GM23248 (cell line): ENCODE measurements at regions not wholly inside any gene's neighbourhood (a gene's known extent, or its start where the extent isn't known, plus 50 kb on each side); places are given as distances from the start of the nearest gene placed in this dataset.
A peak's percentile ranks its signal among the peaks of the same experiment; 100 is the strongest.

Experiments used
- DNase-seq: peaks from one replicate; pipeline ENCODE4 v3.0.0-alpha.2; 2015
- H2AFZ ChIP-seq: fragments of 200-600 bp; sonication (generic); 2 replicates; pipeline ENCODE4 v1.6.1; 2016; ENCODE audit warnings: antibody characterized with exemption
- H3F3A ChIP-seq: fragments of 200-600 bp; sonication (generic); 2 replicates; pipeline ENCODE4 v1.6.1; 2016; ENCODE audit warnings: mild to moderate bottlenecking, antibody characterized with exemption, mixed run types; ENCODE audit not compliant: insufficient read depth
- H3K27ac ChIP-seq: fragments of 200-600 bp; sonication (generic); 2 replicates; pipeline ENCODE4 v1.5.1; 2016; ENCODE audit warnings: mild to moderate bottlenecking
- H3K27me3 ChIP-seq: fragments of 200-600 bp; sonication (generic); replicated peaks from 2 replicates; pipeline ENCODE4 v1.6.1; 2016; ENCODE audit warnings: mild to moderate bottlenecking; ENCODE audit not compliant: insufficient read depth
- H3K36me3 ChIP-seq: fragments of 200-600 bp; sonication (generic); 2 replicates; pipeline ENCODE4 v1.6.1; 2016; ENCODE audit warnings: low read depth, mild to moderate bottlenecking
- H3K4me1 ChIP-seq: fragments of 200-600 bp; sonication (generic); 2 replicates; pipeline ENCODE4 v1.6.1; 2016; ENCODE audit warnings: mild to moderate bottlenecking; ENCODE audit not compliant: insufficient read depth
- H3K4me2 ChIP-seq: fragments of 200-600 bp; sonication (generic); one replicate; pipeline ENCODE4 v1.6.1; 2016; ENCODE audit warnings: mild to moderate bottlenecking; ENCODE audit not compliant: unreplicated experiment
- H3K4me3 ChIP-seq: fragments of 200-600 bp; sonication (generic); 2 replicates; pipeline ENCODE4 v1.5.1; 2016; ENCODE audit warnings: mild to moderate bottlenecking
- H3K79me2 ChIP-seq: fragments of 200-600 bp; sonication (generic); 2 replicates; pipeline ENCODE4 v1.6.1; 2016; ENCODE audit warnings: mild to moderate bottlenecking; ENCODE audit not compliant: insufficient read depth
- H3K9ac ChIP-seq: fragments of 200-600 bp; sonication (generic); 2 replicates; pipeline ENCODE4 v1.6.1; 2016; ENCODE audit warnings: mild to moderate bottlenecking
- H3K9me2 ChIP-seq: fragments of 200-600 bp; sonication (generic); 2 replicates; pipeline ENCODE4 v1.6.1; 2016; ENCODE audit warnings: mixed run types, mild to moderate bottlenecking, moderate library complexity; ENCODE audit not compliant: insufficient read depth
- H3K9me3 ChIP-seq: fragments of 200-600 bp; sonication (generic); one replicate; pipeline ENCODE4 v1.6.1; 2017; ENCODE audit warnings: low read depth
- H4K20me1 ChIP-seq: fragments of 200-600 bp; sonication (generic); 2 replicates; pipeline ENCODE4 v1.6.0; 2016; ENCODE audit not compliant: insufficient read depth
- EZH2 ChIP-seq: fragments of 200-600 bp; sonication (generic); IDR thresholded peaks from 2 replicates; pipeline ENCODE4 v1.6.1; 2018; ENCODE audit warnings: antibody characterized with exemption, mild to moderate bottlenecking; ENCODE audit not compliant: insufficient read depth, poor library complexity, severe bottlenecking
- EZH2phosphoT487 ChIP-seq: fragments of 200-600 bp; sonication (generic); IDR thresholded peaks from 2 replicates; pipeline ENCODE4 v1.6.1; 2018; ENCODE audit warnings: antibody characterized with exemption, moderate library complexity, mild to moderate bottlenecking, low read depth; ENCODE audit not compliant: insufficient read depth
- WGBS, 2 experiments: methylation state at CpG; one replicate each; pipeline ENCODE4 v1.1.6; 2015 to 2017; ENCODE audit warnings: low lambda C conversion rate in 2 of 2, low coverage in 1 of 2; ENCODE audit errors: missing lambda C conversion rate in 2 of 2; 5-methylcytosine and 5-hydroxymethylcytosine counted together
- in situ Hi-C: fragments of 300-500 bp; cut with MboI; formaldehyde crosslinking; loops from 2 replicates; pipeline ENCODE4 v1.15.0; 2020

DNA sequence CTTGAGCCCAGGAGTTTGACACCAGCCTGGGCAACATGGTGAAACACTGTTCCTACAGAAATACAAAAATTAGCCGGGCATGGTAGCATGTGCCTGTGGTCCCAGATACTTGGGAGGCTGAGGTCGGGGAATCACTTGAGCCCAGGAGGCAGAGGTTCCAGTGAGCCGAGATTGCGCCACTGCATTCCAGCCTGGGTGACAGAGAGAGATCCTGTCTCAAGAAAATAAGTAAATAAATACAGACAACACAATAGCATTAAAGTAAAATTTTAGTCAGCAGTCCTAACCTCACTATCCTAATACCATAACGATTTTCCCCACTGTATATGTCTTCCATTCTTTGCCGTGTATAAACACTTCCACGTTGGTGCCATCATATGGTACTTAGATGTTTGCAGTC lies 83.0 kb upstream of the MBOAT2 start:
- Histone ChIP-seq H3K9me3 (no peaks in the 10 kb centered on the region), H3K27me3 (no peaks in the 10 kb centered on the region), H3K4me2 (peak overlapping the region; percentile 71), H3F3A (peaks cover 26% of the 10 kb centered on the region), H3K4me1 (peaks cover 37% of the 10 kb centered on the region), H3K9me2 (no peaks in the 10 kb centered on the region), H2AFZ (peak overlapping the region; percentile 70), H3K4me3 (peak overlapping the region; percentile 49), H3K9ac (peak overlapping the region; percentile 43; the same call in 1 of the 2 replicates), H3K79me2 (no peaks in the 10 kb centered on the region), H4K20me1 (no peaks in the 10 kb centered on the region), H3K36me3 (no peaks in the 10 kb centered on the region), H3K27ac (peak overlapping the region; percentile 56)
- DNase-seq, result peak; percentile 33
- in situ Hi-C loops, result no loop called here
- no peak for TF ChIP-seq EZH2
- no peak for TF ChIP-seq EZH2phosphoT487
- WGBS, 2 experiments, result 41 to 44% methylated on average over 7 of the region's 7 CpGs

DNA sequence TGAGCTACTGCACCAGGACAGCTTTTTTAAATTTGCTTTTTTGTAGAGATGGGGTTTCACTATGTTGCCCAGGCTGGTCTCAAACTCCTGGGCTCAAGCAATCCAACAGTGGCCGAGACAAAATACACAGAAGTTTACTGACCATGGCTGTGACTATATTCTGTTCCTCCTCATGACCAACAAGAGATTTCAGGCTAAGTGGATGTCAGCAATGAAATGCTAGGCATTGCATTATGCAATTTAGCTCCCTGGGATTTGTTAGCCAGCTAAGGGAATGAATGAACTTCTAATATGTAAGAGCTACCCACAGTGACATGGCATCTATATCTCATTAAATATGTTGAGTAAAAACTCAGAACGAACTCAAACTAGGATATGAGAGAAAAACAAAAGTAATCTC lies 81.9 kb upstream of the MBOAT2 start:
- in situ Hi-C loops, result no loop called here
- no peaks in the 10 kb centered on the region for H3K36me3 ChIP-seq
- 76 to 86% methylated on average over 2 of the region's 2 CpGs for WGBS, 2 experiments

DNA sequence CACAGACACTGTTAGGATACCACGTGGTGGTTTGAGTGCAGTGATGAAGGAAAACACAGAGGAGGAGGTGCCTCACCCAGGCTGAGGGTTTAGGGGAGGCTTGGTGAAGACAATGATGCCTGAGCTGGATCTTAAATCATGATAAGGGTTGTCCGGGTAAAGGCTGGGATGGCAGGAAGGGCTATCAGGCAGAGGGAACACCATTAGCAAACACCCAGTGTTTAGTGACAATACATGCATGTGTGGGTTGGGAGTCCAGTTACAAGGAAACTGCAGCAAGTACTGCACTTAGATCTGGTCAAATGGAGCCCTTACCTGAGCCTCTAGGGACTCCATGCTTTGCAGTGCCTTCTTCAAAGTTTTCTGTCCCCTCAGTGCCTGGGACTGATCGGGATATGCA lies 79.8 kb upstream of the MBOAT2 start:
- Histone ChIP-seq H3F3A (peaks cover 22% of the 10 kb centered on the region), H3K9me2 (no peaks in the 10 kb centered on the region), H3K27me3 (no peaks in the 10 kb centered on the region), H3K4me2 (no peak overlapping the region), H4K20me1 (no peaks in the 10 kb centered on the region), H2AFZ (no peak overlapping the region), H3K4me3 (no peak overlapping the region), H3K79me2 (no peaks in the 10 kb centered on the region), H3K9ac (no peak overlapping the region), H3K27ac (no peak overlapping the region), H3K36me3 (no peaks in the 10 kb centered on the region), H3K4me1 (peaks cover 26% of the 10 kb centered on the region), H3K9me3 (no peaks in the 10 kb centered on the region)
- DNase-seq, result no peak
- TF ChIP-seq EZH2phosphoT487 (no peak), EZH2 (no peak)
- 55 to 56% methylated on average over 3 of the region's 3 CpGs for WGBS, 2 experiments
- in situ Hi-C loops, result no loop called here

More for the DNA sequence above, 81.9 kb upstream of the MBOAT2 start:
- peak overlapping the region; percentile 7 for H3K4me2 ChIP-seq
- no peaks in the 10 kb centered on the region for H3K9me3 ChIP-seq
- peaks cover 33% of the 10 kb centered on the region for H3K4me1 ChIP-seq
- no peaks in the 10 kb centered on the region for H3K9me2 ChIP-seq
- TF ChIP-seq EZH2phosphoT487 (no peak), EZH2 (no peak)
- no peak overlapping the region for H3K27ac ChIP-seq
- peaks cover 22% of the 10 kb centered on the region for H3F3A ChIP-seq
- H3K27me3 ChIP-seq, result no peaks in the 10 kb centered on the region
- H2AFZ ChIP-seq, result peak overlapping the region; percentile 70; the same call in 1 of the 2 replicates
- H4K20me1 ChIP-seq, result no peaks in the 10 kb centered on the region
- H3K79me2 ChIP-seq, result no peaks in the 10 kb centered on the region
- no peak overlapping the region for H3K9ac ChIP-seq
- no peak overlapping the region for H3K4me3 ChIP-seq
- peak; percentile 36 for DNase-seq

DNA sequence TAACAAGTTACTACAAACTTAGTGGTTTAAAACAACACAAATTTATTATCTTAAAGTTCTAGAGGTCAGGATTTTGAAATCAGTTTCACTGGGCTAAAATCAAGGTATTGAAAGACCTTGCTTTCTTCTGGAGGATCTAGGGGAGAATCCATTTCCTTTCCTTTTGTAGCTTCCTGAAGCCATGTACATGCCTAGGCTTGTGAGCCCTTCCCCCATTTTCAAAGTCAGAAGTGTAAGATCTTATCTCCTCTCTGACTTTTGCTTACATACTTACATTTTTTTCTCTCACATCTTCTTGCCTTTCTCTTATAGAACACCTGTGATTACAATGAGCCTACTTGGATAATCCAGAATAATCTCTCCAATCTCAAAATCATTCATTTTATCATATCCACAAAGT lies 78.7 kb upstream of the MBOAT2 start:
- Histone ChIP-seq H3K27ac (no peak overlapping the region), H4K20me1 (no peaks in the 10 kb centered on the region), H3K4me1 (peaks cover 18% of the 10 kb centered on the region), H3K9me2 (no peaks in the 10 kb centered on the region), H3K4me3 (no peak overlapping the region), H3K36me3 (no peaks in the 10 kb centered on the region), H3K27me3 (no peaks in the 10 kb centered on the region), H3K79me2 (no peaks in the 10 kb centered on the region), H3F3A (peaks cover 18% of the 10 kb centered on the region), H3K9me3 (no peaks in the 10 kb centered on the region), H3K9ac (no peak overlapping the region), H3K4me2 (no peak overlapping the region), H2AFZ (no peak overlapping the region)
- TF ChIP-seq EZH2phosphoT487 (no peak), EZH2 (no peak)
- in situ Hi-C loops, result no loop called here
- DNase-seq, result no peak

DNA sequence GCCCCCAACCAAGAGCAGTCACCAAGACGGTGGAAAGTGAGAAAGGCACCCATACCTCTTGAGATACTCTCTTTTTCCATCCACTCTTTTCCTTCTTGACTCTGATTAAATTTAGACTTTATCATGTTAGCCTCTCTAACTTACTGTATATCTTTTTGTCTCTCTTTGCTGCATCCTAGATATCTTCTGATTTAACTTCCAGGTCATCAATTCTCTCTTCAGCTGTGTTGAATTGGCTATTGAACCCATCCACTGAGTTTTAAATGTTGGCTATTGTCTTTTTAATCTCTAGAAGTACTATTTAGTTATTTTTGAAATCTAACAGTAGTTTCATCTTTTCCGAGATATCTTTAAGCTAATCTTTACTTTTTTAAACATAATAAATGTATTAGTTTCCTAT lies 78.3 kb upstream of the MBOAT2 start:
- 88 to 96% methylated on average over 2 of the region's 2 CpGs for WGBS, 2 experiments
- no peak for DNase-seq
- no peak overlapping the region for H3K27ac ChIP-seq
- H3K79me2 ChIP-seq, result no peaks in the 10 kb centered on the region
- in situ Hi-C loops, result no loop called here
- no peak overlapping the region for H3K9ac ChIP-seq
- no peak overlapping the region for H3K4me2 ChIP-seq
- no peaks in the 10 kb centered on the region for H3K36me3 ChIP-seq
- no peaks in the 10 kb centered on the region for H3K9me3 ChIP-seq
- H2AFZ ChIP-seq, result no peak overlapping the region
- no peaks in the 10 kb centered on the region for H3K27me3 ChIP-seq
- H3K9me2 ChIP-seq, result no peaks in the 10 kb centered on the region
- peaks cover 13% of the 10 kb centered on the region for H3F3A ChIP-seq
- H3K4me1 ChIP-seq, result peaks cover 14% of the 10 kb centered on the region
- no peaks in the 10 kb centered on the region for H4K20me1 ChIP-seq
- TF ChIP-seq EZH2 (no peak), EZH2phosphoT487 (no peak)
- H3K4me3 ChIP-seq, result no peak overlapping the region
